ENCODE measurements at regions not wholly inside any gene's neighbourhood (a gene's known extent, or its start where the extent isn't known, plus 50 kb on each side); places are given as distances from the start of the nearest gene placed in this dataset.
"Not testable (repeated sequence)": the region's sequence is repeated elsewhere in the genome, so short reads cannot be mapped to it uniquely, and the experiment has no call there.

DNA sequence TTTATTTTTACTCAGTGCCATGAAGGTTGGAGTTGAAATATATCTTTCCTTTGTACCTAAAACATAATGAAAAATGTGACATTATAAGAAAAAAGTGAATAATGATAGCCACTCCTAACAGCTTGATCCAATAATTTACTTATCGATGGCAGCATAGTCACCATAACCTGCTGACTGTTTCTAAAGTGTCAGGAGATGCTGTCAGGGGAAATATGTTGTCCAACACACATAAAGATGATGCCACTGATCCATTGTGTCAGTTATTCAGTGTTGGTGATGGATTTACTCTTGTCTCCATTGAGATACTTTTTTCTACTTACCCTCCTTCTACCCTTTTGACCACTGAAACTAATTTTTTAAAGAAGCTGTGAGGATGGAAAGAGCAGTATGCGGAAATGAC, 1006.9 kb upstream of the TMEFF2 start:
- ChIA-PET POLR2A (no interaction called here), CTCF (ENCODE audit: unreplicated experiment) (no interaction called here)
- intact Hi-C loops (cut with micrococcal nuclease; ENCODE audit: unreplicated experiment): no loop called here
- TF ChIP-seq EZH2phosphoT487 (IDR thresholded peaks at IDR 0.05; ENCODE audit: borderline replicate concordance, low read depth, low read length): no peak
- TF ChIP-seq, protein P1, sequence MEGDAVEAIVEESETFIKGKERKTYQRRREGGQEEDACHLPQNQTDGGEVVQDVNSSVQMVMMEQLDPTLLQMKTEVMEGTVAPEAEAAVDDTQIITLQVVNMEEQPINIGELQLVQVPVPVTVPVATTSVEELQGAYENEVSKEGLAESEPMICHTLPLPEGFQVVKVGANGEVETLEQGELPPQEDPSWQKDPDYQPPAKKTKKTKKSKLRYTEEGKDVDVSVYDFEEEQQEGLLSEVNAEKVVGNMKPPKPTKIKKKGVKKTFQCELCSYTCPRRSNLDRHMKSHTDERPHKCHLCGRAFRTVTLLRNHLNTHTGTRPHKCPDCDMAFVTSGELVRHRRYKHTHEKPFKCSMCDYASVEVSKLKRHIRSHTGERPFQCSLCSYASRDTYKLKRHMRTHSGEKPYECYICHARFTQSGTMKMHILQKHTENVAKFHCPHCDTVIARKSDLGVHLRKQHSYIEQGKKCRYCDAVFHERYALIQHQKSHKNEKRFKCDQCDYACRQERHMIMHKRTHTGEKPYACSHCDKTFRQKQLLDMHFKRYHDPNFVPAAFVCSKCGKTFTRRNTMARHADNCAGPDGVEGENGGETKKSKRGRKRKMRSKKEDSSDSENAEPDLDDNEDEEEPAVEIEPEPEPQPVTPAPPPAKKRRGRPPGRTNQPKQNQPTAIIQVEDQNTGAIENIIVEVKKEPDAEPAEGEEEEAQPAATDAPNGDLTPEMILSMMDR (conservative IDR thresholded peaks at IDR 0.05; ENCODE audit: low read length): no peak
- Histone ChIP-seq H2AFZ (ENCODE audit: low read length) (no peak overlapping the region), H3K4me2 (ENCODE audit: low read length) (no peak overlapping the region), H4K20me1 (ENCODE audit: insufficient read depth, low read length) (no peaks in the 10 kb centered on the region), H3K79me2 (ENCODE audit: insufficient read depth, low read depth, low read length) (no peaks in the 10 kb centered on the region), H3K4me1 (ENCODE audit: insufficient read depth, low read length, poor library complexity, severe bottlenecking) (no peaks in the 10 kb centered on the region), H3K36me3 (ENCODE audit: insufficient read depth, low read length) (no peaks in the 10 kb centered on the region), H3K4me3 (ENCODE audit: low read depth, low read length, poor library complexity, severe bottlenecking) (no peak overlapping the region), H3K9me2 (ENCODE audit: insufficient read depth, low read length) (no peaks in the 10 kb centered on the region), H3K9me3 (ENCODE audit: low read length) (no peaks in the 10 kb centered on the region), H3K27ac (ENCODE audit: low read depth, low read length, poor library complexity, severe bottlenecking) (no peak overlapping the region)
- no peak for DNase-seq (ENCODE audit: low spot score)
- no TSS peak for BruUV-seq (replicated peaks)

- Histone ChIP-seq H3K9me3 (ENCODE audit: low read length) (no peaks in the 10 kb centered on the region), H3K9me2 (ENCODE audit: insufficient read depth, low read length) (no peaks in the 10 kb centered on the region), H3K79me2 (ENCODE audit: insufficient read depth, low read depth, low read length) (no peaks in the 10 kb centered on the region), H3K4me3 (ENCODE audit: low read depth, low read length, poor library complexity, severe bottlenecking) (no peak overlapping the region), H2AFZ (ENCODE audit: low read length) (no peak overlapping the region), H4K20me1 (ENCODE audit: insufficient read depth, low read length) (no peaks in the 10 kb centered on the region), H3K4me2 (ENCODE audit: low read length) (no peak overlapping the region), H3K27ac (ENCODE audit: low read depth, low read length, poor library complexity, severe bottlenecking) (no peak overlapping the region), H3K36me3 (ENCODE audit: insufficient read depth, low read length) (no peaks in the 10 kb centered on the region), H3K4me1 (ENCODE audit: insufficient read depth, low read length, poor library complexity, severe bottlenecking) (no peaks in the 10 kb centered on the region)
- intact Hi-C loops (cut with micrococcal nuclease; ENCODE audit: unreplicated experiment): no loop called here
- ChIA-PET POLR2A (interaction anchor here (0.5 kb wide), 1 partner anchor 147 kb away, joined by 3 read pairs; no protein-coding TSS in a partner anchor), CTCF (ENCODE audit: unreplicated experiment) (no interaction called here)
- BruUV-seq (replicated peaks): no TSS peak
- TF ChIP-seq EZH2phosphoT487 (IDR thresholded peaks at IDR 0.05; ENCODE audit: borderline replicate concordance, low read depth, low read length): no peak
- TF ChIP-seq, protein P1 (conservative IDR thresholded peaks at IDR 0.05; ENCODE audit: low read length): no peak
- DNase-seq (ENCODE audit: low spot score): no peak
Observed at GRCh38 chr2:193199322-193199721, 1004.6 kb upstream of the TMEFF2 start.

DNA sequence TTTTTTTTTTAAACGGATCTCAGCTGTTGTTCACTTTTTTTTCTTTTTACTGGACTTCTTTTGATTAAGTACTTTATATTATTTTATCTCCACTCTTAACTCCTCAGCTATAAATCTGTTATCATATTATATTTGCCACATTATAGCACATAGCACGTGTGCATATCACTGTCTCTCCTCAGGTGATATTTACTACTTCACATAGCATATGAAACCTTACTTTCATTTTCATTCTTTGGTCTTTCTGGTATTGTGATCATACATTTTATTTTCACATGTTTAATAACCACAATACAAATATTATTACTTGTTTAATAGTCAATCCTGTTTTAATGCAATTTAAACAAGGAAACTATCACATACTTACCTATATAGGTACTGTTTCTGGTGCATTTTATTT, 993.1 kb upstream of the TMEFF2 start:
- intact Hi-C loops (cut with micrococcal nuclease; ENCODE audit: unreplicated experiment): no loop called here
- Histone ChIP-seq H2AFZ (ENCODE audit: low read length) (no peak overlapping the region), H3K36me3 (ENCODE audit: insufficient read depth, low read length) (no peaks in the 10 kb centered on the region), H3K4me2 (ENCODE audit: low read length) (no peak overlapping the region), H3K4me1 (ENCODE audit: insufficient read depth, low read length, poor library complexity, severe bottlenecking) (no peaks in the 10 kb centered on the region), H3K9me3 (ENCODE audit: low read length) (no peaks in the 10 kb centered on the region), H3K27ac (ENCODE audit: low read depth, low read length, poor library complexity, severe bottlenecking) (no peak overlapping the region), H4K20me1 (ENCODE audit: insufficient read depth, low read length) (no peaks in the 10 kb centered on the region), H3K9me2 (ENCODE audit: insufficient read depth, low read length) (no peaks in the 10 kb centered on the region), H3K4me3 (ENCODE audit: low read depth, low read length, poor library complexity, severe bottlenecking) (no peak overlapping the region), H3K79me2 (ENCODE audit: insufficient read depth, low read depth, low read length) (no peaks in the 10 kb centered on the region)
- ChIA-PET CTCF (ENCODE audit: unreplicated experiment) (no interaction called here), POLR2A (interaction anchor here (0.7 kb wide), 1 partner anchor 144 kb away, joined by 3 read pairs; no protein-coding TSS in a partner anchor)
- no peak for DNase-seq (ENCODE audit: low spot score)
- TF ChIP-seq EZH2phosphoT487 (IDR thresholded peaks at IDR 0.05; ENCODE audit: borderline replicate concordance, low read depth, low read length): no peak
- TF ChIP-seq, protein P1 (conservative IDR thresholded peaks at IDR 0.05; ENCODE audit: low read length): no peak
- BruUV-seq (replicated peaks): no TSS peak

- H3K9me3 ChIP-seq (ENCODE audit: low read length); BruUV-seq (replicated peaks); H3K79me2 ChIP-seq (ENCODE audit: insufficient read depth, low read depth, low read length); intact Hi-C loops (cut with micrococcal nuclease; ENCODE audit: unreplicated experiment); H3K9me2 ChIP-seq (ENCODE audit: insufficient read depth, low read length); DNase-seq (ENCODE audit: low spot score); H2AFZ ChIP-seq (ENCODE audit: low read length); H3K27ac ChIP-seq (ENCODE audit: low read depth, low read length, poor library complexity, severe bottlenecking); CTCF ChIA-PET (ENCODE audit: unreplicated experiment); H3K4me3 ChIP-seq (ENCODE audit: low read depth, low read length, poor library complexity, severe bottlenecking); POLR2A ChIA-PET; H3K4me2 ChIP-seq (ENCODE audit: low read length); H3K4me1 ChIP-seq (ENCODE audit: insufficient read depth, low read length, poor library complexity, severe bottlenecking); H4K20me1 ChIP-seq (ENCODE audit: insufficient read depth, low read length); H3K36me3 ChIP-seq (ENCODE audit: insufficient read depth, low read length): not testable (repeated sequence)
Observed at GRCh38 chr2:193170981-193171380, 976.2 kb upstream of the TMEFF2 start.
